ENCODE measurements at regions not wholly inside any gene's neighbourhood (a gene's known extent, or its start where the extent isn't known, plus 50 kb on each side); places are given as distances from the start of the nearest gene placed in this dataset.
A peak's percentile ranks its signal among the peaks of the same experiment; 100 is the strongest.

DNA sequence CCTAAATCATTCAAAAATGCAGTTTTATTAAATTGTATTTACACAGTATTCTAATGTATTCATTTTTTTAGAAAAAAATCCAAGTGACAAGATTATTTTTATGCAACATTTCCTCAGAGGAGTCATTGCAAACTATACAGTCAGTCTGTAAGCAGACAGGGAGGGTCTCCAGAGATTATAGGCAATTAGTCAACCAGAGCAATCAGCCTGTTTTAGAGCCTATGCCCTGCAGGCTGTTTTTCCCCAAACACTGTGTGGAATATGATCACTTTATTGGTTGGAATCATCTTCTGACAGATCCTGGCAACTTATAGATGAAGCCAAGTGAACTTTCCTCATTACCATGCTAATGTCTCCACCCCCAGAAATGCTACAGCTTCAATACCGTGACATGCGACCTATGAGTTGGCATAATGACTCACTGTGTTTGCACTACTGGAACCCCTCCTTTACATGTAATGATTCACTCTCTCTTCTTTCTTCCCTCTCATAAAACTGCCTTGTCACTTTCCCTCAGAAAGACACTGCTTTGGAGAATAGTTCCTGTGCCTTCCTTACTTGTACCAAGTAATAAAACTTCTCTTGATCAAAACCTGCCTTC, 577.7 kb upstream of the FTMT start:
- Histone ChIP-seq H3K4me3 (no peak overlapping the region), H3K79me2 (ENCODE audit: control insufficient read depth, insufficient read depth, low read length) (no peaks in the 10 kb centered on the region), H3K27ac (ENCODE audit: extremely low read depth, low read depth, low read length) (peak overlapping the region; percentile 76; the same call in 2 of the 3 replicates), H3K9me1 (ENCODE audit: control insufficient read depth, insufficient read depth, low read length) (no peaks in the 10 kb centered on the region), H3K9ac (ENCODE audit: insufficient read depth in 1 of 2, low read depth in 2 of 2, low read length in 2 of 2) (no peak overlapping the region; a peak in 1 of 4 replicates), H3K9me3 (replicated peaks; ENCODE audit: control insufficient read depth, insufficient read depth, low read depth, low read length) (no peaks in the 10 kb centered on the region; the same call in 1 of the 2 replicates), H2AFZ (ENCODE audit: low read depth, low read length) (peak overlapping the region; percentile 59; the same call in 1 of the 2 replicates), H3K36me3 (ENCODE audit: control insufficient read depth, insufficient read depth, low read length) (no peaks in the 10 kb centered on the region), H3K27me3 (ENCODE audit: control insufficient read depth in 2 of 2, insufficient read depth in 2 of 2, low read length in 2 of 2) (no peaks in the 10 kb centered on the region), H4K20me1 (replicated peaks; ENCODE audit: control insufficient read depth, insufficient read depth, low read length) (no peaks in the 10 kb centered on the region), H3K4me1 (replicated peaks in 1 of 2; ENCODE audit: control insufficient read depth in 2 of 2, insufficient read depth in 2 of 2, low read length in 2 of 2) (no peaks in the 10 kb centered on the region), H3K4me2 (ENCODE audit: insufficient read depth, low read length) (no peak overlapping the region)
- FAIRE-seq (peak; percentile 69), ATAC-seq (peak; percentile 77), DNase-seq (ENCODE audit: extremely low read depth in 1 of 4, low spot score in 3 of 4) (peak; percentile 7 to 43 (median 16))
- 0% methylated on average over 2 of the region's 2 CpGs for WGBS (ENCODE audit: insufficient coverage, low coverage, missing lambda C conversion rate)
- intact Hi-C loops (cut with micrococcal nuclease) (no loop called here), in situ Hi-C loops (cut with MboI) (no loop called here)
- ChIA-PET CTCF (ENCODE audit: low intra/inter-chr PET ratio) (no interaction called here), POLR2A (no interaction called here)
- BruUV-seq (replicated peaks) = no TSS peak
- TF ChIP-seq EGR1 (conservative IDR thresholded peaks at IDR 0.05) = peak; percentile 27; the same call in 1 of the 2 replicates
- TF ChIP-seq, protein P1, sequence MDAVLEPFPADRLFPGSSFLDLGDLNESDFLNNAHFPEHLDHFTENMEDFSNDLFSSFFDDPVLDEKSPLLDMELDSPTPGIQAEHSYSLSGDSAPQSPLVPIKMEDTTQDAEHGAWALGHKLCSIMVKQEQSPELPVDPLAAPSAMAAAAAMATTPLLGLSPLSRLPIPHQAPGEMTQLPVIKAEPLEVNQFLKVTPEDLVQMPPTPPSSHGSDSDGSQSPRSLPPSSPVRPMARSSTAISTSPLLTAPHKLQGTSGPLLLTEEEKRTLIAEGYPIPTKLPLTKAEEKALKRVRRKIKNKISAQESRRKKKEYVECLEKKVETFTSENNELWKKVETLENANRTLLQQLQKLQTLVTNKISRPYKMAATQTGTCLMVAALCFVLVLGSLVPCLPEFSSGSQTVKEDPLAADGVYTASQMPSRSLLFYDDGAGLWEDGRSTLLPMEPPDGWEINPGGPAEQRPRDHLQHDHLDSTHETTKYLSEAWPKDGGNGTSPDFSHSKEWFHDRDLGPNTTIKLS (IDR thresholded peaks at IDR 0.05; ENCODE audit: borderline replicate concordance, low read depth) = no peak
- TF ChIP-seq ZEB2 (IDR thresholded peaks at IDR 0.05) = no peak
- TF ChIP-seq MTA1 (IDR thresholded peaks at IDR 0.05; ENCODE audit: borderline replicate concordance) = no peak
- TF ChIP-seq JUND (IDR thresholded peaks at IDR 0.05; ENCODE audit: borderline replicate concordance, low read depth, low read length) = peak; percentile 79
- TF ChIP-seq JUND (tag; IDR thresholded peaks at IDR 0.05; ENCODE audit: borderline replicate concordance, low read depth, low read length) = peak; percentile 31; the same call in 1 of the 3 replicates
- 0 out of 2 replicates have a peak, but pooled peaks have one; percentile 18 for TF ChIP-seq EP300 (IDR thresholded peaks at IDR 0.05; ENCODE audit: low read length)
- TF ChIP-seq, protein P2, sequence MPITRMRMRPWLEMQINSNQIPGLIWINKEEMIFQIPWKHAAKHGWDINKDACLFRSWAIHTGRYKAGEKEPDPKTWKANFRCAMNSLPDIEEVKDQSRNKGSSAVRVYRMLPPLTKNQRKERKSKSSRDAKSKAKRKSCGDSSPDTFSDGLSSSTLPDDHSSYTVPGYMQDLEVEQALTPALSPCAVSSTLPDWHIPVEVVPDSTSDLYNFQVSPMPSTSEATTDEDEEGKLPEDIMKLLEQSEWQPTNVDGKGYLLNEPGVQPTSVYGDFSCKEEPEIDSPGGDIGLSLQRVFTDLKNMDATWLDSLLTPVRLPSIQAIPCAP (CRISPR knock-in tag; IDR thresholded peaks at IDR 0.05; ENCODE audit: borderline replicate concordance) = no peak
- TF ChIP-seq SMARCA4 (IDR thresholded peaks at IDR 0.05) = peak; percentile 53; the same call in 1 of the 2 replicates
- TF ChIP-seq JUN (IDR thresholded peaks at IDR 0.05; ENCODE audit: borderline replicate concordance, low read depth, low read length) = peak; percentile 48; the same call in 1 of the 2 replicates
- TF ChIP-seq JUN (CRISPR knock-in tag; IDR thresholded peaks at IDR 0.05; ENCODE audit: borderline replicate concordance) = no peak
- TF ChIP-seq MIER1 (IDR thresholded peaks at IDR 0.05; ENCODE audit: low read depth) = no peak
- peak; percentile 53 for TF ChIP-seq MAFG (tag; conservative IDR thresholded peaks at IDR 0.05)
- TF ChIP-seq ZNF316 (IDR thresholded peaks at IDR 0.05) = peak; percentile 84
- TF ChIP-seq MAFF (IDR thresholded peaks at IDR 0.05; ENCODE audit: low read length) = peak; percentile 21; the same call in 1 of the 2 replicates
- no peak for TF ChIP-seq NFIX (CRISPR knock-in tag; IDR thresholded peaks at IDR 0.05; ENCODE audit: low read depth)
- TF ChIP-seq NFE2 (IDR thresholded peaks at IDR 0.05; ENCODE audit: low read depth) = peak; percentile 80
- TF ChIP-seq ZNF354B (CRISPR knock-in tag; IDR thresholded peaks at IDR 0.05) = no peak
- TF ChIP-seq, protein P3, sequence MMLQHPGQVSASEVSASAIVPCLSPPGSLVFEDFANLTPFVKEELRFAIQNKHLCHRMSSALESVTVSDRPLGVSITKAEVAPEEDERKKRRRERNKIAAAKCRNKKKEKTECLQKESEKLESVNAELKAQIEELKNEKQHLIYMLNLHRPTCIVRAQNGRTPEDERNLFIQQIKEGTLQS (IDR thresholded peaks at IDR 0.05) = peak; percentile 57
- TF ChIP-seq, protein P3 (CRISPR knock-in tag; conservative IDR thresholded peaks at IDR 0.05) = no peak
- TF ChIP-seq C11orf30 (IDR thresholded peaks at IDR 0.05; ENCODE audit: low read depth) = peak; percentile 80
- peak; percentile 70 for TF ChIP-seq DPF2 (IDR thresholded peaks at IDR 0.05)
- no peak for TF ChIP-seq TFAM (CRISPR knock-in tag; conservative IDR thresholded peaks at IDR 0.05)
- TF ChIP-seq FOSL1 (tag; conservative IDR thresholded peaks at IDR 0.05) = peak; percentile 60

Measured in K562 (cell line).